Neutrophil (primary cell): ENCODE measurements at regions not wholly inside any gene's neighbourhood (a gene's known extent, or its start where the extent isn't known, plus 50 kb on each side); places are given as distances from the start of the nearest gene placed in this dataset.

Source experiments
- H3K27ac ChIP-seq: fragments of 200-600 bp; sonication (generic); 2 replicates; pipeline ENCODE4 v1.5.1; 2016; ENCODE audit warnings: mild to moderate bottlenecking, moderate library complexity
- H3K27me3 ChIP-seq: fragments of 200-600 bp; sonication (generic); 2 replicates; pipeline ENCODE4 v1.6.0; 2016; ENCODE audit warnings: mild to moderate bottlenecking
- H3K36me3 ChIP-seq: fragments of 200-600 bp; sonication (generic); 2 replicates; pipeline ENCODE4 v1.5.1; 2017
- H3K4me1 ChIP-seq, 2 experiments: fragments of 200-600 bp in 1 of 2; sonication (generic) in 1 of 2; 1 replicate in 1 of 2; 2 replicates in 1 of 2; pipeline versions ENCODE4 v1.5.1 to v1.6.1; 2013 to 2016; ENCODE audit warnings: low read depth in 1 of 2, low read length in 1 of 2, mild to moderate bottlenecking in 1 of 2, moderate library complexity in 1 of 2; ENCODE audit not compliant: control insufficient read depth in 1 of 2, insufficient read depth in 1 of 2
- H3K4me3 ChIP-seq, 2 experiments: fragments of 200-600 bp in 1 of 2; sonication (generic) in 1 of 2; 1 replicate in 1 of 2; 2 replicates in 1 of 2; pipeline ENCODE4 v1.5.1; 2013 to 2016; ENCODE audit warnings: low read depth in 1 of 2, low read length in 1 of 2, mild to moderate bottlenecking in 1 of 2, moderate library complexity in 1 of 2
- H3K9me3 ChIP-seq: fragments of 200-600 bp; sonication (generic); 2 replicates; pipeline ENCODE4 v1.5.1; 2016
- CTCF ChIP-seq: fragments of 200-600 bp; sonication (generic); IDR thresholded peaks from 2 replicates; pipeline ENCODE4 v1.5.1; 2016; ENCODE audit warnings: antibody characterized with exemption

- peak overlapping the region; percentile 97 for H3K27ac ChIP-seq
- H3K36me3 ChIP-seq: no peaks in the 10 kb centered on the region
- peaks cover 84 to 89% of the 10 kb centered on the region in 2 experiments for H3K4me1 ChIP-seq
- no peaks in the 10 kb centered on the region for H3K27me3 ChIP-seq
- H3K9me3 ChIP-seq: no peaks in the 10 kb centered on the region
- TF ChIP-seq CTCF: no peak
- peak overlapping the region; percentile 37 to 55 for H3K4me3 ChIP-seq
Observed at GRCh38 chr4:105060628-105061027, 86.0 kb upstream of the TET2 start.

DNA sequence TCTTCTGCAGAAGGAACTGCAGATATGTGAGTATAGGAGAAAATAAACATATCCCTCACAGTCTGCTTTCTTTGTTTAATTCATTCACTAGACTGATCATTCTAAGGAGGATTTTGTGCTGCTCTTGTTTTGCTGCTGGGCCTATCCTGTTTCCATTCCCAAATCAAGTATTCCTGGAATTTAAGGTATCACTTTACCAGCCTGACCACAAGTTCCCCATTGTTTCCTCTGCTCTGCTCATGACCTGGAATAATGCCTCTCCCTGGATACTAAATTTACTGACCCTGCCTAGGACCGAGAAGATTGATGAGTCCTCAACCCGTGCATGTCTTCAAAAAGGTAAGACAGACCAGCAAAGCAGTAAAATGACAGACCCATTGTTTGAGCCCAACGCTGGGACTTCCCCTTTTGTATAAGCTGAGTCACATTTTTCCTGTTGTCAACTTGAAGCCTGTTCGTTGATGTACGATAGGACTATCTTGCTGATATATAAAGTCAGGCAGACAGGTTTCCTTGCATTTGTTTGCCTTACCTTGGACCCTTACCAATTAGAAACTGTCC is 85.5 kb upstream of the TET2 start:
- no peak for TF ChIP-seq CTCF
- no peaks in the 10 kb centered on the region for H3K27me3 ChIP-seq
- H3K4me1 ChIP-seq: peaks cover 84 to 90% of the 10 kb centered on the region in 2 experiments
- H3K36me3 ChIP-seq: no peaks in the 10 kb centered on the region
- peak overlapping the region; percentile 97 for H3K27ac ChIP-seq
- no peaks in the 10 kb centered on the region for H3K9me3 ChIP-seq
- peak overlapping the region; percentile 37 to 55 for H3K4me3 ChIP-seq

DNA sequence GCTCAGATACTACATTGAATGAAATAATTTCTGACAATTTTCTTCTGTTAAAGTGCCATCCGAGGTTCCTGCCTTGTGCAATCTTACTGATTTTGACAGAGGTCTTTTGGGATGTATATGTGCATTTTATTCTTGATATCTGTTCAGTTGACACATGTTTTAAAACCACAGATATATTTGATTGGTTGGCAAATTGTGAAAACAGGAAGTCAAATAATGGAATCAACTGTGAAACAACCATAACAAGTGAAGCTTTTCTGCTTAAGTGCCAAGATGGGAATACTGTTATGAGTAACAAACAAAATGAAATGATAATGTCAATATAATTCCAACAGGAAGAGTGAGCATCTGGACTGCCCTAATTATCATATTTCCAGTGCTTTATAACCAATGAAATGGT is 84.9 kb upstream of the TET2 start:
- no peak for TF ChIP-seq CTCF
- no peaks in the 10 kb centered on the region for H3K36me3 ChIP-seq
- H3K9me3 ChIP-seq: no peaks in the 10 kb centered on the region
- peak overlapping the region; percentile 37 to 55 for H3K4me3 ChIP-seq
- peaks cover 82 to 89% of the 10 kb centered on the region in 2 experiments for H3K4me1 ChIP-seq
- H3K27ac ChIP-seq: peak overlapping the region; percentile 97
- no peaks in the 10 kb centered on the region for H3K27me3 ChIP-seq

DNA sequence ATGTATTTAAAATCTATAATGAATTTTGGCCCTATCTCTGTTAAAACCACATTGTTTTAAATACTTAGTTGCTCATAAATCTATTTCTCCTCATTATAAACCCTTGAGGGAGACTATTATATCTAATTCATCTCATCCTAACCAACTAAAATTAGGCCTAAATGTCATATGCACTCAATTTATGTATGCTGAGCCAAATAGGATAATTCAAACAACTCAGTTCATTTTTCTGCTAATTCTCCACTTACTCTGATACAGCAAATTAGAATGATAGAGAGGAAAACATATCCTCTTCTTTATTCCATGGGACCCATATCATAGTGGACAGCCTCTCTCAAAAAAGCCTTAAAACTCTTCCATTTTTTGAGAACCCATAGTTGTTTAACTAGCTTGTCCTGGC is 80.3 kb upstream of the TET2 start:
- no peak overlapping the region for H3K4me3 ChIP-seq
- H3K9me3 ChIP-seq: no peaks in the 10 kb centered on the region
- peak overlapping the region; percentile 77 for H3K27ac ChIP-seq
- no peak for TF ChIP-seq CTCF
- no peaks in the 10 kb centered on the region for H3K36me3 ChIP-seq
- peaks cover 65 to 71% of the 10 kb centered on the region in 2 experiments for H3K4me1 ChIP-seq
- H3K27me3 ChIP-seq: no peaks in the 10 kb centered on the region

GRCh38 chr4:105067431-105067830 is 79.2 kb upstream of the TET2 start:
- Histone ChIP-seq H3K9me3 (no peaks in the 10 kb centered on the region), H3K4me3 (no peak overlapping the region), H3K27me3 (no peaks in the 10 kb centered on the region), H3K36me3 (no peaks in the 10 kb centered on the region), H3K4me1 (peaks cover 55 to 61% of the 10 kb centered on the region in 2 experiments), H3K27ac (no peak overlapping the region)
- no peak for TF ChIP-seq CTCF
